Mesothelial cell of epicardium (in vitro differentiated cells): ENCODE measurements at regions not wholly inside any gene's neighbourhood (a gene's known extent, or its start where the extent isn't known, plus 50 kb on each side); places are given as distances from the start of the nearest gene placed in this dataset.

Experiments used
- DNase-seq, 2 experiments: peaks; one replicate each; pipeline ENCODE4 v3.0.0; 2021; ENCODE audit warnings: low spot score in 2 of 2; ENCODE audit not compliant: unreplicated experiment in 2 of 2
- H3K27ac Mint-ChIP-seq: 2 replicates; pipeline ENCODE4 v1.8.0; 2021; ENCODE audit warnings: mixed read lengths
- H3K27me3 Mint-ChIP-seq: 2 replicates; pipeline ENCODE4 v1.8.0; 2021; ENCODE audit warnings: low read depth, mixed read lengths
- H3K36me3 Mint-ChIP-seq: 2 replicates; pipeline ENCODE4 v1.8.0; 2021; ENCODE audit warnings: mixed read lengths
- H3K4me1 Mint-ChIP-seq: 2 replicates; pipeline ENCODE4 v1.8.0; 2021; ENCODE audit warnings: mixed read lengths
- H3K4me3 Mint-ChIP-seq: 2 replicates; pipeline ENCODE4 v1.8.0; 2021; ENCODE audit warnings: mild to moderate bottlenecking, moderate library complexity, mixed read lengths
- H3K9me3 Mint-ChIP-seq: 2 replicates; pipeline ENCODE4 v1.8.0; 2021; ENCODE audit warnings: mixed read lengths
- CTCF ChIP-seq: fragments of 200-600 bp; sonication (generic); IDR thresholded peaks from one replicate; pipeline ENCODE4 v1.5.0; 2021; ENCODE audit warnings: antibody characterized with exemption; ENCODE audit not compliant: unreplicated experiment

- peaks cover 27% of the 10 kb centered on the region for H3K9me3 Mint-ChIP-seq
- H3K27ac Mint-ChIP-seq, result no peak overlapping the region
- DNase-seq, result no peak
- no peak for TF ChIP-seq CTCF
- H3K27me3 Mint-ChIP-seq, result no peaks in the 10 kb centered on the region
- no peak overlapping the region for H3K4me3 Mint-ChIP-seq
- peaks cover 2% of the 10 kb centered on the region for H3K36me3 Mint-ChIP-seq
- H3K4me1 Mint-ChIP-seq, result no peaks in the 10 kb centered on the region
Observed at GRCh38 chr2:52127527-52127926, 1095.6 kb upstream of the NRXN1 start.

GRCh38 chr2:52117299-52117698 lies 1085.4 kb upstream of the NRXN1 start:
- no peak overlapping the region for H3K4me3 Mint-ChIP-seq
- TF ChIP-seq CTCF, result no peak
- no peaks in the 10 kb centered on the region for H3K36me3 Mint-ChIP-seq
- peaks cover 9% of the 10 kb centered on the region for H3K9me3 Mint-ChIP-seq
- no peaks in the 10 kb centered on the region for H3K27me3 Mint-ChIP-seq
- no peak overlapping the region for H3K27ac Mint-ChIP-seq
- no peak for DNase-seq
- H3K4me1 Mint-ChIP-seq, result peaks cover 2% of the 10 kb centered on the region

- Mint-ChIP-seq H3K27me3 (no peaks in the 10 kb centered on the region), H3K27ac (no peak overlapping the region), H3K4me3 (no peak overlapping the region), H3K4me1 (peaks cover 2% of the 10 kb centered on the region), H3K36me3 (peaks cover 2% of the 10 kb centered on the region), H3K9me3 (peaks cover 15% of the 10 kb centered on the region)
- no peak for DNase-seq
- TF ChIP-seq CTCF, result no peak
Observed at GRCh38 chr2:52115750-52116149, 1083.8 kb upstream of the NRXN1 start.

- H3K36me3 Mint-ChIP-seq, result peaks cover 2% of the 10 kb centered on the region
- no peaks in the 10 kb centered on the region for H3K27me3 Mint-ChIP-seq
- TF ChIP-seq CTCF, result no peak
- H3K4me1 Mint-ChIP-seq, result peaks cover 2% of the 10 kb centered on the region
- peaks cover 15% of the 10 kb centered on the region for H3K9me3 Mint-ChIP-seq
- no peak overlapping the region for H3K27ac Mint-ChIP-seq
- DNase-seq, result no peak
- no peak overlapping the region for H3K4me3 Mint-ChIP-seq
Observed at GRCh38 chr2:52113338-52113737, 1081.4 kb upstream of the NRXN1 start.

- peaks cover 2% of the 10 kb centered on the region for H3K36me3 Mint-ChIP-seq
- peaks cover 15% of the 10 kb centered on the region for H3K9me3 Mint-ChIP-seq
- no peak overlapping the region for H3K27ac Mint-ChIP-seq
- no peak for DNase-seq
- TF ChIP-seq CTCF, result no peak
- H3K4me1 Mint-ChIP-seq, result peaks cover 2% of the 10 kb centered on the region
- no peaks in the 10 kb centered on the region for H3K27me3 Mint-ChIP-seq
- H3K4me3 Mint-ChIP-seq, result no peak overlapping the region
Observed at GRCh38 chr2:52112141-52112540, 1080.2 kb upstream of the NRXN1 start.

GRCh38 chr2:52107124-52107523 lies 1075.2 kb upstream of the NRXN1 start:
- no peak for DNase-seq
- Mint-ChIP-seq H3K27me3 (no peaks in the 10 kb centered on the region), H3K4me1 (no peaks in the 10 kb centered on the region), H3K36me3 (peaks cover 2% of the 10 kb centered on the region), H3K4me3 (no peak overlapping the region), H3K27ac (no peak overlapping the region), H3K9me3 (peaks cover 5% of the 10 kb centered on the region)
- no peak for TF ChIP-seq CTCF
